Stimulated activated CD4-positive, alpha-beta T cell treated with anti-CD3 and anti-CD28 coated beads, Interleukin-12 subunit alpha, Interleukin-12 subunit beta, amount 100 ng/mL, for 4 hours (primary cell): ENCODE measurements at regions not wholly inside any gene's neighbourhood (a gene's known extent, or its start where the extent isn't known, plus 50 kb on each side); places are given as distances from the start of the nearest gene placed in this dataset.

ENCODE experiments used
- DNase-seq: peaks from one replicate; pipeline ENCODE4 v3.0.0-alpha.2; 2020

DNA sequence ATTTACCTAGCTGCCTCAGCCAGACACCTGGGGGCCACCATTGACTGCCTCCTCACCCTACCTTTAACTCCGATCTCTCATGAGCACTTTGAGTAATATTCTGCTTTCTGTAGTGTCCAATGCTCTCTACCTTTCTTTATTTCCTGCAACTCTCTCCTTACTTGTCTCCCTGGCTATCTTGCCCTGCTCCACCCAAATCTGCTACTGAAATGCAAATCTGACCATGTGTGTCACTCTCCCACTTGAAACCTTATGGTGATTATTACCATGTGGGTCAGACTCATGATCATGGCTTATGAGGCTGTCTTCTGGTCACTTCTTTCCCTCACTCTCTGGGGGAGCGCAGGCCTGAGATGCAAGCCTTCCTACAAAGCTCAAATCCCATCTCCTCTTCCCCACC is 83.3 kb downstream of the INSIG2 start:
- DNase-seq = no peak

DNA sequence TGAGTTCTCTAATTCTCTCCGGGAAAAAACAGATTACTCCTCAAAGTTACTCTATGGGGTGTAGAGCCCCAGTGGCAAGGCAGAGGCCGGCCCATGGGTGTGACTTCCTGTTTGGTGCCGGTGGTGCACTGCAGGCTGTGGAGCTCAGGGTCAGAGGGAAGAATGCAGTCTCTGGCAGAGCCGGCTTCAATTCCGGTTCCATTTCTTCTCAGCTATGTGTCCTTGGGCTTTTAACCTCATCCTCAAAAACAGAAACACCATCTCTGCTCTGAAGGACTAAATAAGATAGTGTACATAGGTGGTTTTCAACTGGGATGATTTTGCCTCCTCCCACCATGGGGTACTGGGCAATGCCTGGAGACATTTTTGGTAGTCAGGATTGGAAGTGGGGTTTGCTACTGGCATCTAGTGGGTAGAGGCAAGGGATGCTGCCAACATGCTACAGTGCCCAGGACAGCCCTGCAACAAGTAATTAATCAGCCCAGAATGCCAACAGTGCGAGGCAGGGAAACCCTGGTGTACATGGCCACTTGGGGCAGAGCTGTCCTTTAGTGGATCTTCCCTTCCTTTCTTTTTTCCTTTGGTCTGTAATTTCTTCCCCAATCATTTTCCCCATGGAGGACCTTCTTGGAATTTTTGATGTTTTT is 81.2 kb downstream of the INSIG2 start:
- DNase-seq = no peak

DNA sequence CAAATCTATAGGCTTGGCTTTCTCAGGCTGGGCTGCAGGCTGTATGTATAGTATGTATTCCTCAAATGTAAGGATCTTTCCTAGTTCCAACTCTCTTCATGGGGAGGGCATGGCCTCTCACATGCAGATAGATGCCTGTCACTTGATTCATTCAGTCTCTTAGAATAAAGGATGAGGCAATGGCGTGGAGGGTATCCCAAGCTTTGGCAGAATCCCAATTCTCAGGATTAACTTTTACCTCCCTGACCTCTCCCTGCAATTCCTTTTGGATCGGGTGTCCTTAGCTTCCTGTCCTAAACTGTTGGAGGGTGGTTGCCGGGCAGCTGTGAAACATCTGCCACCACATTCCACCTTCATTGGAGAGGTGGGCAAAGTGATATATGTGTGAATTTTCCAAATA is 80.3 kb downstream of the INSIG2 start:
- DNase-seq = no peak

DNA sequence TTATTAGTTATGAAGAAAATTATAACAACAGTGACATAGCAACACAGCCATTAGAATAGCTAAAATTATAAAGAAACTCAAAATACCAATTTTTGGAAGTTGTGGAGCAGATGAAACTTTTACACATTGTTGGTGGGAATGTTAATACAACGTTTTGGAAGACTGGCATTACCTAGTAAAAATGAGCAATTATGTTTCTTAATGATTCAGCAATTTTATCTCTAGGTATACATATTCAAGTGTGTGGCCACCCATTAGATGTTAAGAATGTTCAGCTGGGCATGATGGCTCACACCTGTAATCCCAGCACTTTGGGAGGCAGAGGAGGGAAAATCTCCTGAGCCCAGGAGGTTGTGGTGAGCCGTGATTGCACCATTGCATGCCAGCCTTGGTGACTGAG is 78.8 kb downstream of the INSIG2 start:
- DNase-seq = no peak

DNA sequence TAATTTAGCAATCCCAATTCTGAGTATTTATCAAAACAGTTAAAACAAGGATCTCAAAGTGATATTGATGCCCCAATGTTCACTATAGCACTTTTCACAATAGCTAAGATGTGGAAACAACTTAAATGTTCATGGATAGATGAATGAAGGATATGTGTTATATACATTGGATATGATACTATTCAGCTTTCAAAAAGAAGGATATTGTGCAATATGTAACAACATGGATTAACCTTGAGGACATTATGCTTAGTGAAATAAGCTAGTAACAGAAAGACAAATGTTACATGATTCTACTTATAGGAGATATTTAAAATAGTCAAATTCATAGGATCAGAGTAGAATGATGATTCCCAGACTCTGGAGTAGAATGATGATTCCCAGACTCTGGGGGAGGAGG is 78.0 kb downstream of the INSIG2 start:
- no peak for DNase-seq

DNA sequence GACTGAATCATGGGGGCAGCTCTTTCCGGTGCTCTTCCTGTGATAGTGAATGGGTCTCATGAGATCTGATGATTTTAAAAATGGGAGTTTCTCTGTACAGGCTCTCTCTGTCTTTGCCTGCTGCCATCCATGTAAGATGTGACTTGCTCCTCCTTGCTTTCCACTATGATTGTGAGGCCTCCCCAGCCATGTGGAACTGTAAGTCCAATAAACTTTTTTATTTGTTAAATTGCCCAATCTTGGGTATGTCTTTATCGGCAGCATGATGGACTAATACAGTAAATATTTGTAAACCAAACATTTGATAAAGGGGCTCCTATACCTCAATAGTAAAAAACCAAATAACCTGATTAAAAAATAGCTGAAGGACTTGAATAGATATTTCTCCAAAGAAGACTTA is 77.3 kb downstream of the INSIG2 start:
- no peak for DNase-seq
